IMR-90 (cell line): ENCODE measurements at regions not wholly inside any gene's neighbourhood (a gene's known extent, or its start where the extent isn't known, plus 50 kb on each side); places are given as distances from the start of the nearest gene placed in this dataset.

Source experiments
- ATAC-seq: fragments of 200-7000 bp; cut with Tn5 transposase; 2 replicates; pipeline ENCODE4 v1.9.1; 2020; ENCODE audit warnings: low read depth, mild to moderate bottlenecking, moderate library complexity
- BruUV-seq: library from RNA; stranded (reverse); fragments of 400-500 nt; replicated peaks from 2 replicates; lab custom pipeline; 2021; lab: Mats Ljungman, UMichigan
- CTCF ChIA-PET: fragments of 300-600 bp; formaldehyde crosslinking; extraction: SDS; loops from one replicate; lab custom pipeline; 2021; ENCODE audit warnings: antibody characterized with exemption; lab: Yijun Ruan, JAX
- POLR2A ChIA-PET: fragments of 300-600 bp; sonication (Branson Sonifier 250); formaldehyde crosslinking; loops from one replicate; lab custom pipeline; 2022; ENCODE audit warnings: antibody characterized with exemption; ENCODE audit not compliant: unreplicated experiment; lab: Charles Lee
- DNase-seq: peaks from one replicate; pipeline ENCODE4 v3.0.0; 2013
- H2AFZ ChIP-seq: replicated peaks from 2 replicates; pipeline ENCODE3; 2013; ENCODE audit warnings: low read length, mild to moderate bottlenecking; ENCODE audit not compliant: poor library complexity
- H2AK5ac ChIP-seq: 2 replicates; pipeline ENCODE4 v1.6.1; 2013; ENCODE audit warnings: low read depth, low read length, inconsistent platforms
- H2AK9ac ChIP-seq: replicated peaks from 2 replicates; pipeline ENCODE3; 2013; ENCODE audit warnings: mild to moderate bottlenecking, low read depth, low read length, moderate library complexity; ENCODE audit not compliant: poor library complexity
- H2BK120ac ChIP-seq: 2 replicates; pipeline ENCODE4 v1.6.1; 2013; ENCODE audit warnings: low read depth, low read length, inconsistent platforms
- H2BK15ac ChIP-seq: 3 replicates; pipeline ENCODE4 v1.6.1; 2013; ENCODE audit warnings: low read depth, low read length, inconsistent platforms
- H2BK20ac ChIP-seq: 2 replicates; pipeline ENCODE4 v1.6.1; 2013; ENCODE audit warnings: low read depth, mild to moderate bottlenecking, inconsistent platforms, low read length, moderate library complexity
- H2BK5ac ChIP-seq: 2 replicates; pipeline ENCODE4 v1.6.1; 2013; ENCODE audit warnings: mild to moderate bottlenecking, low read depth, low read length, inconsistent platforms; ENCODE audit not compliant: poor library complexity, severe bottlenecking
- H3K14ac ChIP-seq: replicated peaks from 2 replicates; pipeline ENCODE4 v1.6.1; 2013; ENCODE audit warnings: low read depth, low read length, inconsistent platforms
- H3K18ac ChIP-seq: 2 replicates; pipeline ENCODE4 v1.6.1; 2013; ENCODE audit warnings: low read depth, low read length, control low read depth
- H3K23ac ChIP-seq: 2 replicates; pipeline ENCODE4 v1.6.1; 2013; ENCODE audit warnings: low read depth, low read length, inconsistent platforms
- H3K27ac ChIP-seq: 2 replicates; pipeline ENCODE4 v1.5.1; 2013; ENCODE audit warnings: mild to moderate bottlenecking, control low read depth, low read length; ENCODE audit not compliant: insufficient read depth
- H3K27me3 ChIP-seq: 2 replicates; pipeline ENCODE4 v1.6.1; 2013; ENCODE audit warnings: low read length; ENCODE audit not compliant: control insufficient read depth, insufficient read depth
- H3K36me3 ChIP-seq: 2 replicates; pipeline ENCODE4 v1.6.1; 2013; ENCODE audit warnings: low read length, mixed read lengths; ENCODE audit not compliant: control insufficient read depth, insufficient read depth
- H3K4ac ChIP-seq: 2 replicates; pipeline ENCODE4 v1.6.1; 2013; ENCODE audit warnings: low read depth, low read length, inconsistent platforms
- H3K4me1 ChIP-seq: 2 replicates; pipeline ENCODE4 v1.6.1; 2013; ENCODE audit warnings: low read length, mixed read lengths; ENCODE audit not compliant: control insufficient read depth, insufficient read depth
- H3K4me2 ChIP-seq: 2 replicates; pipeline ENCODE4 v1.6.1; 2013; ENCODE audit warnings: low read depth, mild to moderate bottlenecking, control low read depth, low read length, moderate library complexity
- H3K4me3 ChIP-seq: 2 replicates; pipeline ENCODE4 v1.5.1; 2013; ENCODE audit warnings: low read depth, mild to moderate bottlenecking, control low read depth, low read length, moderate library complexity; ENCODE audit not compliant: insufficient read depth
- H3K56ac ChIP-seq: 2 replicates; pipeline ENCODE4 v1.6.1; 2013; ENCODE audit warnings: low read length, inconsistent platforms; ENCODE audit not compliant: insufficient read depth; ENCODE audit errors: extremely low read depth
- H3K79me1 ChIP-seq, 2 experiments: 2 replicates each; pipeline ENCODE4 v1.6.1; 2013; ENCODE audit warnings: low read length in 2 of 2, inconsistent platforms in 1 of 2, low read depth in 1 of 2
- H3K9ac ChIP-seq: 2 replicates; pipeline ENCODE4 v1.6.1; 2013; ENCODE audit warnings: low read depth, low read length, control low read depth
- H3K9me1 ChIP-seq: 2 replicates; pipeline ENCODE4 v1.6.1; 2013; ENCODE audit warnings: low read length, inconsistent platforms; ENCODE audit not compliant: insufficient read depth
- H3K9me3 ChIP-seq: 2 replicates; pipeline ENCODE4 v1.6.1; 2013; ENCODE audit warnings: low read length; ENCODE audit not compliant: control insufficient read depth, insufficient read depth
- H4K20me1 ChIP-seq: 2 replicates; pipeline ENCODE4 v1.6.1; 2013; ENCODE audit warnings: low read length, inconsistent platforms; ENCODE audit not compliant: insufficient read depth
- H4K5ac ChIP-seq: 2 replicates; pipeline ENCODE4 v1.6.1; 2013; ENCODE audit warnings: mild to moderate bottlenecking, low read depth, low read length, control low read depth
- H4K8ac ChIP-seq, 2 experiments: 2 replicates each; pipeline ENCODE4 v1.6.1; 2013; ENCODE audit warnings: low read depth in 2 of 2, low read length in 2 of 2, control low read depth in 1 of 2, inconsistent platforms in 1 of 2
- H4K91ac ChIP-seq: 2 replicates; pipeline ENCODE4 v1.6.1; 2013; ENCODE audit warnings: low read depth, low read length, inconsistent platforms; ENCODE audit not compliant: insufficient read depth
- MAFK ChIP-seq: IDR thresholded peaks from 2 replicates; pipeline ENCODE4 v1.6.1; 2012; ENCODE audit warnings: low read depth, low read length, improper control_type of control experiment
- NFE2L2 ChIP-seq: fragments of 150-350 bp; IDR thresholded peaks from 2 replicates; pipeline ENCODE4 v1.6.1; 2016; ENCODE audit warnings: low read depth, mild to moderate bottlenecking, low read length
- WGBS, 2 experiments: methylation state at CpG; one replicate each; pipeline versions ENCODE4 v1.1.5 to v1.1.7; 2013; ENCODE audit warnings: missing lambda C conversion rate in 2 of 2; ENCODE audit not compliant: insufficient read length in 1 of 2; ENCODE audit errors: extremely low coverage in 2 of 2; 5-methylcytosine and 5-hydroxymethylcytosine counted together
- dilution Hi-C: fragments of 300-500 bp; cut with HindIII; formaldehyde crosslinking; loops from one replicate; pipeline ENCODE4 v1.14.3; 2018; ENCODE audit warnings: low sequenced_read_pairs; ENCODE audit not compliant: unreplicated experiment
- in situ Hi-C: fragments of 300-500 bp; cut with MboI; formaldehyde crosslinking; loops from 3 replicates; pipeline ENCODE4 v1.14.3; 2019; ENCODE audit warnings: low sequenced_read_pairs, inconsistent platforms, mixed read lengths
- intact Hi-C: fragments of 100-400 bp; cut with micrococcal nuclease; formaldehyde crosslinking; loops from 2 replicates; pipeline ENCODE4 v1.10.0; 2022

- POLR2A ChIA-PET, result no interaction called here
Observed at GRCh38 chr11:24421766-24422165, 75.1 kb upstream of the LUZP2 start.

More at GRCh38 chr11:24421766-24422165, 75.1 kb upstream of the LUZP2 start:
- Histone ChIP-seq H3K9me3 (no peaks in the 10 kb centered on the region), H3K27me3 (no peaks in the 10 kb centered on the region), H2AK5ac (no peak overlapping the region), H2AFZ (no peak overlapping the region), H3K27ac (no peak overlapping the region), H4K20me1 (no peaks in the 10 kb centered on the region), H3K79me1 (no peaks in the 10 kb centered on the region), H3K9me1 (no peaks in the 10 kb centered on the region; the same call in 1 of the 2 replicates), H2BK5ac (no peak overlapping the region), H2BK120ac (peak overlapping the region; percentile 20; the same call in 1 of the 2 replicates), H2BK20ac (no peak overlapping the region), H3K23ac (no peak overlapping the region), H4K91ac (no peak overlapping the region; the same call in 1 of the 2 replicates), H4K8ac (no peak overlapping the region), H2BK15ac (0 out of 3 replicates have a peak overlapping the region, but pooled peaks have one; percentile 26), H3K4me2 (no peak overlapping the region; the same call in 1 of the 2 replicates), H3K56ac (no peak overlapping the region), H2AK9ac (no peak overlapping the region), H3K4me1 (peaks cover 1% of the 10 kb centered on the region; the same call in 1 of the 2 replicates), H3K18ac (peak overlapping the region; percentile 48; the same call in 1 of the 2 replicates), H3K9ac (no peak overlapping the region), H4K5ac (no peak overlapping the region), H3K4me3 (no peak overlapping the region), H3K4ac (no peak overlapping the region), H3K36me3 (no peaks in the 10 kb centered on the region), H3K14ac (no peak overlapping the region)
- dilution Hi-C loops, result no loop called here
- CTCF ChIA-PET, result interaction anchor here (0.7 kb wide), 1 partner anchor 11 kb away, joined by 3 read pairs; no protein-coding TSS in a partner anchor
- TF ChIP-seq MAFK (peak; percentile 46; the same call in 1 of the 2 replicates), NFE2L2 (no peak)
- in situ Hi-C loops, result no loop called here
- intact Hi-C loops, result no loop called here
- DNase-seq (peak; percentile 7), ATAC-seq (no peak)
- WGBS, 2 experiments, result no CpG with 5 or more reads among the region's 3 CpGs
- BruUV-seq, result no TSS peak
